B cell (primary cell): ENCODE measurements at regions not wholly inside any gene's neighbourhood (a gene's known extent, or its start where the extent isn't known, plus 50 kb on each side); places are given as distances from the start of the nearest gene placed in this dataset.

Experiments used
- EZH2 ChIP-seq: IDR thresholded peaks from 2 replicates; pipeline ENCODE4 v1.6.1; 2012; ENCODE audit warnings: borderline replicate concordance, low read depth, mild to moderate bottlenecking, moderate library complexity, low read length; ENCODE audit not compliant: insufficient read depth, poor library complexity, severe bottlenecking
- TF ChIP-seq, protein P1 (sequence below): fragments of 200-600 bp; IDR thresholded peaks from one replicate; pipeline ENCODE4 v1.8.0; 2022; ENCODE audit warnings: antibody characterized with exemption, mild to moderate bottlenecking

DNA sequence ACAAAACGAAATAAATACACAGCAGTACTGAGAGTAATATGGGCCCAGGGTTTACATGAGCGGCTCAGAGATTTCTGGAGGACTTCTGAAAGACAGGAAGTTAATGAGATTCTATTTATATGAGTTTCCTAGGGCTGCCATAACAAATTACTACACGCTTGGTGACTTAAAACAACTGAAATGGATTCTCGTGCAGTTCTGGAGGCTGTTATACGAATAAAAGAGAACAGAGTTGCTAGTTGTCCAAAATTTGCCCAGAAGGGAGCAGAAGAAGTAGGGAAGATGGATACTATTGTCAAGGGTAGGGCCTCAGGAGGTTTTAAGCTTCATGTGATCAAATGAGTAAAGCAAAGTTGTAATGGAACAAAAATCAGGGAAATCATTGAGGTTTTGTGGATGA lies 173.1 kb upstream of the LYSMD4 start:
- TF ChIP-seq, protein P1, sequence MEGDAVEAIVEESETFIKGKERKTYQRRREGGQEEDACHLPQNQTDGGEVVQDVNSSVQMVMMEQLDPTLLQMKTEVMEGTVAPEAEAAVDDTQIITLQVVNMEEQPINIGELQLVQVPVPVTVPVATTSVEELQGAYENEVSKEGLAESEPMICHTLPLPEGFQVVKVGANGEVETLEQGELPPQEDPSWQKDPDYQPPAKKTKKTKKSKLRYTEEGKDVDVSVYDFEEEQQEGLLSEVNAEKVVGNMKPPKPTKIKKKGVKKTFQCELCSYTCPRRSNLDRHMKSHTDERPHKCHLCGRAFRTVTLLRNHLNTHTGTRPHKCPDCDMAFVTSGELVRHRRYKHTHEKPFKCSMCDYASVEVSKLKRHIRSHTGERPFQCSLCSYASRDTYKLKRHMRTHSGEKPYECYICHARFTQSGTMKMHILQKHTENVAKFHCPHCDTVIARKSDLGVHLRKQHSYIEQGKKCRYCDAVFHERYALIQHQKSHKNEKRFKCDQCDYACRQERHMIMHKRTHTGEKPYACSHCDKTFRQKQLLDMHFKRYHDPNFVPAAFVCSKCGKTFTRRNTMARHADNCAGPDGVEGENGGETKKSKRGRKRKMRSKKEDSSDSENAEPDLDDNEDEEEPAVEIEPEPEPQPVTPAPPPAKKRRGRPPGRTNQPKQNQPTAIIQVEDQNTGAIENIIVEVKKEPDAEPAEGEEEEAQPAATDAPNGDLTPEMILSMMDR = no peak
- no peak for TF ChIP-seq EZH2
